NB4 (cell line): ENCODE measurements at regions not wholly inside any gene's neighbourhood (a gene's known extent, or its start where the extent isn't known, plus 50 kb on each side); places are given as distances from the start of the nearest gene placed in this dataset.

Source experiments
- DNase-seq: peaks from one replicate; pipeline ENCODE4 v3.0.0; 2010; ENCODE audit warnings: low read depth
- H3K4me3 ChIP-seq: one replicate; pipeline ENCODE4 v1.5.1; 2011; ENCODE audit warnings: mild to moderate bottlenecking, low read depth, low read length, moderate library complexity
- CTCF ChIP-seq: IDR thresholded peaks from one replicate; pipeline ENCODE4 v1.5.1; 2012; ENCODE audit warnings: low read depth, low read length
- MAX ChIP-seq: IDR thresholded peaks from 2 replicates; pipeline ENCODE4 v1.6.1; 2011; ENCODE audit warnings: low read depth, low read length
- MYC ChIP-seq: IDR thresholded peaks from 2 replicates; pipeline ENCODE4 v1.6.1; 2011; ENCODE audit warnings: low read depth, low read length
- POLR2A ChIP-seq: IDR thresholded peaks from 2 replicates; pipeline ENCODE4 v1.6.1; 2011; ENCODE audit warnings: mild to moderate bottlenecking; ENCODE audit not compliant: insufficient read length; ENCODE audit errors: extremely low read depth

- DNase-seq = no peak
- H3K4me3 ChIP-seq = no peak overlapping the region
- TF ChIP-seq POLR2A (no peak), CTCF (no peak), MYC (no peak), MAX (no peak)
Observed at GRCh38 chr3:168823466-168823865, 727.7 kb upstream of the GOLIM4 start.

- no peak for TF ChIP-seq POLR2A
- no peak for TF ChIP-seq MAX
- no peak for TF ChIP-seq CTCF
- no peak for TF ChIP-seq MYC
- no peak for DNase-seq
- no peak overlapping the region for H3K4me3 ChIP-seq
Observed at GRCh38 chr3:168820810-168821415, 725.2 kb upstream of the GOLIM4 start.

GRCh38 chr3:168817177-168817576, 721.5 kb upstream of the GOLIM4 start:
- no peak for TF ChIP-seq MAX
- TF ChIP-seq POLR2A = no peak
- DNase-seq = no peak
- no peak overlapping the region for H3K4me3 ChIP-seq

- no peak overlapping the region for H3K4me3 ChIP-seq
- TF ChIP-seq MYC (no peak), MAX (no peak), CTCF (no peak), POLR2A (no peak)
- DNase-seq = no peak
Observed at GRCh38 chr3:168815946-168816345, 720.2 kb upstream of the GOLIM4 start.

- DNase-seq = no peak
- H3K4me3 ChIP-seq = no peak overlapping the region
- TF ChIP-seq MYC (no peak), MAX (no peak), CTCF (no peak), POLR2A (no peak)
Observed at GRCh38 chr3:168813225-168813802, 717.6 kb upstream of the GOLIM4 start.

- no peak overlapping the region for H3K4me3 ChIP-seq
- TF ChIP-seq MAX (no peak), CTCF (no peak), POLR2A (no peak), MYC (no peak)
- no peak for DNase-seq
Observed at GRCh38 chr3:168812234-168812633, 716.5 kb upstream of the GOLIM4 start.
